NOMO-1 treated with DMSO at 0.1 percent for 48 hours (cell line): ENCODE measurements at regions not wholly inside any gene's neighbourhood (a gene's known extent, or its start where the extent isn't known, plus 50 kb on each side); places are given as distances from the start of the nearest gene placed in this dataset.

Source experiments
- DNase-seq: peaks from one replicate; lab custom pipeline; 2025; ENCODE audit not compliant: unreplicated experiment; lab: John Stamatoyannopoulos, UW

- no peak for DNase-seq
These were observed 504.5 kb downstream of the CD83 start for GRCh38 chr6:14622085-14622484.

GRCh38 chr6:14622909-14623505 lies 505.4 kb downstream of the CD83 start:
- no peak for DNase-seq

- DNase-seq, result no peak
These were observed 507.8 kb downstream of the CD83 start for GRCh38 chr6:14625173-14625895.

- DNase-seq, result no peak
These were observed 509.0 kb downstream of the CD83 start for GRCh38 chr6:14626556-14626955.

GRCh38 chr6:14630016-14630415 lies 512.4 kb downstream of the CD83 start:
- DNase-seq, result no peak

- DNase-seq, result no peak
These were observed 515.9 kb downstream of the CD83 start for GRCh38 chr6:14633479-14633878.

- no peak for DNase-seq
These were observed 516.5 kb downstream of the CD83 start for GRCh38 chr6:14634072-14634471.

GRCh38 chr6:14635195-14635594 lies 517.6 kb downstream of the CD83 start:
- DNase-seq, result no peak

- no peak for DNase-seq
These were observed 518.5 kb downstream of the CD83 start for GRCh38 chr6:14635934-14636591.

GRCh38 chr6:14638435-14638905 lies 520.9 kb downstream of the CD83 start:
- peak; percentile 38 for DNase-seq

- peak; percentile 38 for DNase-seq
These were observed 521.6 kb downstream of the CD83 start for GRCh38 chr6:14638906-14639761.

GRCh38 chr6:14639983-14640599 lies 522.5 kb downstream of the CD83 start:
- DNase-seq, result no peak

GRCh38 chr6:14640631-14641030 lies 523.1 kb downstream of the CD83 start:
- no peak for DNase-seq

GRCh38 chr6:14641423-14642135 lies 524.0 kb downstream of the CD83 start:
- DNase-seq, result no peak

- no peak for DNase-seq
These were observed 524.5 kb downstream of the CD83 start for GRCh38 chr6:14642136-14642505.

- no peak for DNase-seq
These were observed 525.3 kb downstream of the CD83 start for GRCh38 chr6:14642842-14643241.

- DNase-seq, result no peak
These were observed 526.8 kb downstream of the CD83 start for GRCh38 chr6:14644381-14644780.

- no peak for DNase-seq
These were observed 527.6 kb downstream of the CD83 start for GRCh38 chr6:14645221-14645620.

GRCh38 chr6:14645841-14646240 lies 528.3 kb downstream of the CD83 start:
- DNase-seq, result no peak

GRCh38 chr6:14646371-14646770 lies 528.8 kb downstream of the CD83 start:
- no peak for DNase-seq
